OCI-LY7 (cell line): ENCODE measurements at regions not wholly inside any gene's neighbourhood (a gene's known extent, or its start where the extent isn't known, plus 50 kb on each side); places are given as distances from the start of the nearest gene placed in this dataset.
"Not testable (repeated sequence)": the region's sequence is repeated elsewhere in the genome, so short reads cannot be mapped to it uniquely, and the experiment has no call there.

Experiments used
- BruUV-seq: library from RNA; stranded (reverse); fragments of 400-500 nt; replicated peaks from 2 replicates; lab custom pipeline; 2021; lab: Mats Ljungman, UMichigan
- CTCF ChIA-PET: fragments of 300-600 bp; sonication (Branson Sonifier 250); formaldehyde crosslinking; loops from one replicate; lab custom pipeline; 2022; ENCODE audit warnings: antibody characterized with exemption; ENCODE audit not compliant: unreplicated experiment; lab: Charles Lee
- POLR2A ChIA-PET: fragments of 300-600 bp; sonication (Branson Sonifier 250); formaldehyde crosslinking; loops from one replicate; lab custom pipeline; 2022; ENCODE audit warnings: antibody characterized with exemption; lab: Charles Lee
- DNase-seq: peaks from one replicate; pipeline ENCODE4 v3.0.0-alpha.2; 2015; ENCODE audit warnings: low spot score
- H2AFZ ChIP-seq: fragments of 200-600 bp; sonication (generic), shearing (Covaris generic); 2 replicates; pipeline ENCODE4 v1.6.1; 2014; ENCODE audit warnings: mild to moderate bottlenecking, antibody characterized with exemption, low read length, moderate library complexity
- H3K27ac ChIP-seq: fragments of 200-600 bp; sonication (generic); 2 replicates; pipeline ENCODE4 v1.5.1; 2014; ENCODE audit warnings: mixed run types, low read depth, mild to moderate bottlenecking, moderate library complexity, low read length, inconsistent platforms; ENCODE audit not compliant: poor library complexity, severe bottlenecking
- H3K36me3 ChIP-seq: fragments of 200-600 bp; sonication (generic); 2 replicates; pipeline ENCODE4 v1.6.1; 2014; ENCODE audit warnings: mild to moderate bottlenecking, antibody characterized with exemption, low read length, moderate library complexity, mixed read lengths; ENCODE audit not compliant: insufficient read depth
- H3K4me1 ChIP-seq: fragments of 200-600 bp; sonication (generic); 2 replicates; pipeline ENCODE4 v1.5.1; 2014; ENCODE audit warnings: mild to moderate bottlenecking, low read length; ENCODE audit not compliant: insufficient read depth, poor library complexity, severe bottlenecking
- H3K4me2 ChIP-seq: fragments of 200-600 bp; sonication (generic); 2 replicates; pipeline ENCODE4 v1.6.1; 2014; ENCODE audit warnings: mild to moderate bottlenecking, low read length
- H3K4me3 ChIP-seq: fragments of 200-600 bp; sonication (generic); 2 replicates; pipeline ENCODE4 v1.5.1; 2014; ENCODE audit warnings: mild to moderate bottlenecking, low read depth, low read length; ENCODE audit not compliant: poor library complexity, severe bottlenecking
- H3K79me2 ChIP-seq: fragments of 200-600 bp; sonication (generic); 2 replicates; pipeline ENCODE4 v1.6.1; 2016; ENCODE audit warnings: low read depth, mild to moderate bottlenecking, low read length, moderate library complexity, mixed read lengths; ENCODE audit not compliant: insufficient read depth
- H3K9me2 ChIP-seq: fragments of 200-600 bp; sonication (generic); 2 replicates; pipeline ENCODE4 v1.6.1; 2016; ENCODE audit warnings: mild to moderate bottlenecking, low read length, mixed read lengths; ENCODE audit not compliant: insufficient read depth
- H3K9me3 ChIP-seq: fragments of 200-600 bp; sonication (generic); 2 replicates; pipeline ENCODE4 v1.6.1; 2014; ENCODE audit warnings: mild to moderate bottlenecking, mixed run types, low read length, mixed read lengths
- H4K20me1 ChIP-seq: fragments of 200-600 bp; sonication (generic); 2 replicates; pipeline ENCODE4 v1.6.1; 2014; ENCODE audit warnings: mild to moderate bottlenecking, antibody characterized with exemption, low read length, moderate library complexity, mixed read lengths; ENCODE audit not compliant: insufficient read depth
- EZH2phosphoT487 ChIP-seq: fragments of 200-600 bp; sonication (generic); IDR thresholded peaks from 2 replicates; pipeline ENCODE4 v1.6.1; 2018; ENCODE audit warnings: low read depth, borderline replicate concordance, mild to moderate bottlenecking, mixed run types, antibody characterized with exemption, low read length, moderate library complexity, mixed read lengths
- intact Hi-C: fragments of 100-400 bp; cut with micrococcal nuclease; formaldehyde crosslinking; loops from one replicate; pipeline ENCODE4 v1.10.0; 2022; ENCODE audit not compliant: unreplicated experiment
- TF ChIP-seq, protein P1 (sequence below): fragments of 200-600 bp; sonication (generic); conservative IDR thresholded peaks from 2 replicates; pipeline ENCODE4 v1.5.1; 2014; ENCODE audit warnings: mild to moderate bottlenecking, antibody characterized with exemption, low read length, moderate library complexity, mixed read lengths

DNA sequence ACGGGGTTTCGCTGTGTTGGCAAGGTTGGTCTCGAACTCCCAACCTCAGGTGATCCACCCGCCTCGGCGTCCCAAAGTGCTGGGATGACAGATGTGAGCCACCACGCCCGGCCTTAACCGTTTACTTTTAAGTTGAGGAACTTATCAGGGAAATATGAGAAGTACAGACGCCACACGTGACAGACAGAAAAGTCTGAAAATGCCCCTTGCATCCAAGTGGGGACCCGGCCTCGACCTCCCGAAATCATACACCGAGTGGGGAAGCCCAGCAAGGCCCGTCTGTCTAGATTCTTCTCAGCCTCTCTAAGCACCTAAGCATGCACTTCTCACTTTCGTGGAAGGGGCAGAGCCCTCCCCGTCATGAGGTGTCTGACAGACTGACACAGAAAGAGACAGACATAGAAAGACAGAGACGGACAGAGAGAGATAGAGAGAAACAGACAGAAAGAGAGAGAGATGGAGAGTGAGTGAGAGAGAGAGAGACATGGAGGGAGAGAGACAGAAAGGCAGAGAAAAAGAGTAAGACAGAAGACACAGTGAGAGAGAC is 107.3 kb upstream of the ANKRD30BL start:
- Histone ChIP-seq H3K9me2 (no peaks in the 10 kb centered on the region), H2AFZ (peak overlapping the region; percentile 17; the same call in 1 of the 2 replicates), H3K4me2 (peak overlapping the region; percentile 50; the same call in 1 of the 2 replicates), H4K20me1 (no peaks in the 10 kb centered on the region), H3K4me3 (no peak overlapping the region), H3K9me3 (no peaks in the 10 kb centered on the region), H3K4me1 (peaks cover 35% of the 10 kb centered on the region), H3K27ac (no peak overlapping the region), H3K36me3 (no peaks in the 10 kb centered on the region), H3K79me2 (no peaks in the 10 kb centered on the region)
- intact Hi-C loops: loop anchor here (1.0 to 2.0 kb wide), 4 partner anchors 180 to 902 kb away; no protein-coding TSS in a partner anchor
- no peak for DNase-seq
- POLR2A ChIA-PET: no interaction called here
- no peak for TF ChIP-seq EZH2phosphoT487
- TF ChIP-seq, protein P1, sequence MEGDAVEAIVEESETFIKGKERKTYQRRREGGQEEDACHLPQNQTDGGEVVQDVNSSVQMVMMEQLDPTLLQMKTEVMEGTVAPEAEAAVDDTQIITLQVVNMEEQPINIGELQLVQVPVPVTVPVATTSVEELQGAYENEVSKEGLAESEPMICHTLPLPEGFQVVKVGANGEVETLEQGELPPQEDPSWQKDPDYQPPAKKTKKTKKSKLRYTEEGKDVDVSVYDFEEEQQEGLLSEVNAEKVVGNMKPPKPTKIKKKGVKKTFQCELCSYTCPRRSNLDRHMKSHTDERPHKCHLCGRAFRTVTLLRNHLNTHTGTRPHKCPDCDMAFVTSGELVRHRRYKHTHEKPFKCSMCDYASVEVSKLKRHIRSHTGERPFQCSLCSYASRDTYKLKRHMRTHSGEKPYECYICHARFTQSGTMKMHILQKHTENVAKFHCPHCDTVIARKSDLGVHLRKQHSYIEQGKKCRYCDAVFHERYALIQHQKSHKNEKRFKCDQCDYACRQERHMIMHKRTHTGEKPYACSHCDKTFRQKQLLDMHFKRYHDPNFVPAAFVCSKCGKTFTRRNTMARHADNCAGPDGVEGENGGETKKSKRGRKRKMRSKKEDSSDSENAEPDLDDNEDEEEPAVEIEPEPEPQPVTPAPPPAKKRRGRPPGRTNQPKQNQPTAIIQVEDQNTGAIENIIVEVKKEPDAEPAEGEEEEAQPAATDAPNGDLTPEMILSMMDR: no peak
- no TSS peak for BruUV-seq
- CTCF ChIA-PET: no interaction called here

DNA sequence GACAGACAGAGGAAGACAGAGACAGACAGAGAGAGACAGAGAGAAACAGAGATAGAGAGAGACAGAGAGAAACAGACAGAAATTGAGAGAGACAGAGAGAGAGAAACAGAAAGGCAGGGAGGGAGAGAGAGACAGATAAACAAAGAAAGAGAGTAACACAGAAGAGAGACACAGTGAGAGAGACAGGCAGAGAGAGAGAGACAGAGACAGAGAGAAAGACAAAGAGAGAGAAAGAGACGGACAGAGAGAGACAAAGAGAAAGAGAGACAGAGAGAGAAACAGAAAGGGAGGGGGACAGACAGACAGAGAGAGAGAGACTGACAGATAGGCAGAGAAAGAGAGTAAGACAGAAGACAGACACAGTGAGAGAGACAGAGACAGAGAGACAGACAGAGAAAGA is 108.5 kb upstream of the ANKRD30BL start:
- Histone ChIP-seq H4K20me1 (no peaks in the 10 kb centered on the region), H3K27ac (no peak overlapping the region), H3K9me3 (no peaks in the 10 kb centered on the region), H3K9me2 (no peaks in the 10 kb centered on the region), H3K4me2 (no peak overlapping the region), H3K4me3 (no peak overlapping the region), H3K4me1 (peaks cover 37% of the 10 kb centered on the region), H3K79me2 (no peaks in the 10 kb centered on the region), H2AFZ (peak overlapping the region; percentile 66; the same call in 1 of the 2 replicates), H3K36me3 (no peaks in the 10 kb centered on the region)
- ChIA-PET POLR2A (no interaction called here), CTCF (no interaction called here)
- intact Hi-C loops: no loop called here
- DNase-seq: no peak
- TF ChIP-seq, protein P1: no peak
- TF ChIP-seq EZH2phosphoT487: no peak
- BruUV-seq: no TSS peak

DNA sequence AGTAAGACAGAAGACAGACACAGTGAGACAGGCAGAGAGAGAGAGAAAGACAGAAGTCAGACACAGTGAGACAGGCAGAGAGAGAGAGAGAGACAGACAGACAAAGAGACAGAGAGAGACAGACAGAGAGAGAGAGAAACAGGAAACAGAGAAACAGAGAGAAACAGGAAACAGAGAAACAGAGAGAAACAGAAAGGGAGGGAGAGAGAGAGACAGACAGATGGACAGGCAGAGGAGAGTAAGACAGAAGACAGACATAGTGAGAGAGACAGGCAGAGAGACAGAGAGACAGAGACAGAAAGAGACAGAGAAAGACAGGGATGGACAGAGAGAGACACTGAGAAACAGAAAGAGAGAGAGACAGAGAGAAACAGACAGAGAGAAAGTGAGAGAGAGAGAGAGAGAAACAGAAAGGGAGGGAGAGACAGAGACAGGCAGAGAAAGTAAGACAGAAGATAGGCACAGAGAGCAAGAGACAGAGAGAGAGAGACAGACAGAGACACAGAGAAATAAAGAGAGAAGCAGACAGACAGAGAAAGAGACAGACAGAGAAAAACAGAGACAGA is 109.3 kb upstream of the ANKRD30BL start:
- Histone ChIP-seq H3K4me1 (peaks cover 44% of the 10 kb centered on the region), H3K4me2 (peak overlapping the region; percentile 59), H3K79me2 (no peaks in the 10 kb centered on the region), H4K20me1 (no peaks in the 10 kb centered on the region), H3K9me2 (no peaks in the 10 kb centered on the region), H2AFZ (peak overlapping the region; percentile 66; the same call in 1 of the 2 replicates), H3K27ac (no peak overlapping the region), H3K36me3 (no peaks in the 10 kb centered on the region), H3K4me3 (no peak overlapping the region), H3K9me3 (peaks cover 6% of the 10 kb centered on the region; the same call in 1 of the 2 replicates)
- ChIA-PET CTCF (no interaction called here), POLR2A (no interaction called here)
- no peak for DNase-seq
- intact Hi-C loops: no loop called here
- no peak for TF ChIP-seq EZH2phosphoT487
- TF ChIP-seq, protein P1: no peak
- no TSS peak for BruUV-seq

DNA sequence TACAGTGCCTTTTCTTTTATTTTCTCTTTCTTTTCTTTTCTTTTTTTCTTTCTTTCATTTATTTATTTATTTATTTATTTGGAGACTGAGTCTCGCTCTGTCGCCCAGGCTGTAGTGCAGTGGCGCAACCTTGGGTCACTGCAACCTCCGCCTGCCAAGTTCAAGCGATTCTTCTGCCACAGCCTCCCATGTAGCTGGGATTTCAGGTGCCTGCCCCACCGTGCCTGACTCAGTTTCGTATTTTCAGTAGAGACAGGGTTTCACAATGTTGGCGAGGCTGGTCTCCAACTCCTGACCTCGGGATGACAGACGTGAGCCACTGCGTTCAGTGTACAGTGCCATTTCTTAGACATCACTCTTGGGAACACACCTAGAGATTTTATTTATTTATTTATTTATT is 110.0 kb upstream of the ANKRD30BL start:
- H3K36me3 ChIP-seq, H4K20me1 ChIP-seq, H3K9me3 ChIP-seq, H3K4me2 ChIP-seq, BruUV-seq, intact Hi-C loops, H3K4me3 ChIP-seq, H3K79me2 ChIP-seq, H3K27ac ChIP-seq, DNase-seq, H2AFZ ChIP-seq, H3K9me2 ChIP-seq, POLR2A ChIA-PET, CTCF ChIA-PET: not testable (repeated sequence)
- H3K4me1 ChIP-seq: peaks cover 50% of the 10 kb centered on the region
